Effector CD8-positive, alpha-beta T cell (primary cell): ENCODE measurements at regions not wholly inside any gene's neighbourhood (a gene's known extent, or its start where the extent isn't known, plus 50 kb on each side); places are given as distances from the start of the nearest gene placed in this dataset.

ENCODE experiments used
- DNase-seq: peaks from one replicate; lab custom pipeline; 2025; lab: John Stamatoyannopoulos, UW

GRCh38 chr2:64403426-64403825, 50.5 kb upstream of the LGALSL start:
- no peak for DNase-seq

- no peak for DNase-seq
Observed at GRCh38 chr2:64404002-64404731, 49.8 kb upstream of the LGALSL start.
